Thyroid gland (tissue), 4 donors: ENCODE measurements at regions not wholly inside any gene's neighbourhood (a gene's known extent, or its start where the extent isn't known, plus 50 kb on each side); places are given as distances from the start of the nearest gene placed in this dataset.

Experiments used
- CTCF ChIP-seq, 6 experiments: fragments of 200-600 bp in 3 of 6; fragments of 450-650 bp in 3 of 6; sonication (generic) in 3 of 6; IDR thresholded peaks; one replicate each; pipeline ENCODE4 v1.5.1; 2016 to 2019; ENCODE audit warnings: antibody characterized with exemption in 6 of 6, mild to moderate bottlenecking in 2 of 6, inconsistent platforms in 1 of 6, moderate library complexity in 1 of 6
- POLR2A ChIP-seq, 2 donors: fragments of 450-650 bp; IDR thresholded peaks; one replicate each; pipeline ENCODE4 v1.6.1; 2017; ENCODE audit warnings: antibody characterized with exemption in 2 of 2, mild to moderate bottlenecking in 2 of 2, moderate library complexity in 1 of 2

GRCh38 chr2:107645586-107645985 is 181.1 kb upstream of the RGPD4 start:
- TF ChIP-seq POLR2A (IDR thresholded peaks at IDR 0.05) (no peak), CTCF (IDR thresholded peaks at IDR 0.05) (no peak)
